ENCODE measurements at regions not wholly inside any gene's neighbourhood (a gene's known extent, or its start where the extent isn't known, plus 50 kb on each side); places are given as distances from the start of the nearest gene placed in this dataset.

DNA sequence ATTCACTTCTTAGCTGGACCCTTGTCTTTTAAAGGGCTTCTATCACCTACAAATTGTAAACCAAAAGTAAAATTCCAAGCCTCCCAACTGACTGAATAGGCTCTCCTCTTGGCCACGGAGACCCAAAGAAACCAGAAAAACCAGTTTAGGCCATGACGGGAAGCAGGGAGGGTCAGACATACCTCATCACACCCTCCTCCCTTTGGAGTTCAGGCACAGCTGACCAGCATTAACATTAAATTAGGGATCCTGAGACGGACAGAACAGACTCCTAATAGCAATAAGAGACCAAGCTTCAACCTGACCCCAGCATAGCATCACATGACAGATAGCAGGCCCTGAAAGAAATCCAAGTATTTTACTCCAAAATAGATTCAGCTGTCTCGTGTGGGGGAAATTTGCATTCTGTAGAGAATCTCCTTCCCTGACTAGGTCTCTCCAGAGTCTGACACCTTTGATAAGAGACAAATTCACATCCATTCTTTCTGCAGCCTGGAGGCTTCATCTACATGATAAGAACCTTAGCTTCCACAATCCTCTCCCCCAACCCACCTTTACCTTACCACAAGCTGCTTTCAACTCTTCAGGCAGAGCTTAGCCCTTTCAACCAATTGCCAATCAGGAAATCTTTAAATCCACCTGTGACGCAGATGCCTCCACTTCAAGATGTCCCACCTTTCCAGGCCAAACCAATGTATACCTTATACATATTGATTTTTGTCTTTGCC is 177.1 kb upstream of the RAB4A start:
- ChIA-PET CTCF (no interaction called here), POLR2A (no interaction called here)
- TF ChIP-seq, protein P1, sequence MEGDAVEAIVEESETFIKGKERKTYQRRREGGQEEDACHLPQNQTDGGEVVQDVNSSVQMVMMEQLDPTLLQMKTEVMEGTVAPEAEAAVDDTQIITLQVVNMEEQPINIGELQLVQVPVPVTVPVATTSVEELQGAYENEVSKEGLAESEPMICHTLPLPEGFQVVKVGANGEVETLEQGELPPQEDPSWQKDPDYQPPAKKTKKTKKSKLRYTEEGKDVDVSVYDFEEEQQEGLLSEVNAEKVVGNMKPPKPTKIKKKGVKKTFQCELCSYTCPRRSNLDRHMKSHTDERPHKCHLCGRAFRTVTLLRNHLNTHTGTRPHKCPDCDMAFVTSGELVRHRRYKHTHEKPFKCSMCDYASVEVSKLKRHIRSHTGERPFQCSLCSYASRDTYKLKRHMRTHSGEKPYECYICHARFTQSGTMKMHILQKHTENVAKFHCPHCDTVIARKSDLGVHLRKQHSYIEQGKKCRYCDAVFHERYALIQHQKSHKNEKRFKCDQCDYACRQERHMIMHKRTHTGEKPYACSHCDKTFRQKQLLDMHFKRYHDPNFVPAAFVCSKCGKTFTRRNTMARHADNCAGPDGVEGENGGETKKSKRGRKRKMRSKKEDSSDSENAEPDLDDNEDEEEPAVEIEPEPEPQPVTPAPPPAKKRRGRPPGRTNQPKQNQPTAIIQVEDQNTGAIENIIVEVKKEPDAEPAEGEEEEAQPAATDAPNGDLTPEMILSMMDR (IDR thresholded peaks at IDR 0.05; ENCODE audit: control extremely low read depth, extremely low read depth, low read depth, missing control alignments) = no peak
- DNase-seq (ENCODE audit: extremely low spot score) = no peak

DNA sequence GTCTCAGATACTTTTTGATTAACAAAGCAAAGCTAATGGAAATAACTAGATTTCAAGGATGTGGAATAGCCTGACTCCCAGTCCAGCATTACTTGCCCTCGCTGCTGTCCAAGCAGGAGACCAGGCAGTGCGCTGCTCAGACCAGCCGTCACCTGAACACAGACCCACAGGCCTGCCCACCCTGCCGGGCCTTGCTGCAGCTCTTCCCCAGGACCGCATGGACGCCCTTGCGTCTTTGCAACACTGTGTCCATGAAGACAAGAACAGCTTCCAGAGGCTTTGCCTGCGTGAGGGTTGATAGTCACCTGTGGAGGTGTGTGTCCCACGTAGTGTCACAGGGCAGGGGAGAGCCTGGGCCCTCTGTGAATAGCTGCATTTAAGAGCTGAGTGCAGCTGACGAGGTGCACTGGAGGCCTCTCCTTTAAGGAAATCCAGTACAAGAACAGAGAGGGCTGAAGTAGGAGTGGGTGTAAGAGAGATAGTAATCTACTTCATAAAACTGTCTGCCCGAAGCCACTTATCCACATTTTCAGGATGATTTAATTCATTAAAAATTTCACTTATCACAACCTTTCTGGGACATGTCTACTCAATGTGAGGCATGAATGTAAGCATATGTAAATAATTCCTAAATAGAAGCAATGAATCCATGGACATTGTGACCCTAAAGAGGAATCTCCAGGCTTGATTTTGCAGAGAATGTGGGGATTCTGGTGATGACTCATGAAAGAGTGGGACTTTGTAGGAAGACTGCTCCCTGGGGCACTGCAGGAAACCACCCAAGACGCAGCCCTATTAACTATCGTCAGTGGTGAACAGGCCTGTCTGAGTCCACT is 176.2 kb upstream of the RAB4A start:
- ChIA-PET CTCF (no interaction called here), POLR2A (no interaction called here)
- no peak for DNase-seq (ENCODE audit: extremely low spot score)
- TF ChIP-seq, protein P1 (IDR thresholded peaks at IDR 0.05; ENCODE audit: control extremely low read depth, extremely low read depth, low read depth, missing control alignments) = no peak

DNA sequence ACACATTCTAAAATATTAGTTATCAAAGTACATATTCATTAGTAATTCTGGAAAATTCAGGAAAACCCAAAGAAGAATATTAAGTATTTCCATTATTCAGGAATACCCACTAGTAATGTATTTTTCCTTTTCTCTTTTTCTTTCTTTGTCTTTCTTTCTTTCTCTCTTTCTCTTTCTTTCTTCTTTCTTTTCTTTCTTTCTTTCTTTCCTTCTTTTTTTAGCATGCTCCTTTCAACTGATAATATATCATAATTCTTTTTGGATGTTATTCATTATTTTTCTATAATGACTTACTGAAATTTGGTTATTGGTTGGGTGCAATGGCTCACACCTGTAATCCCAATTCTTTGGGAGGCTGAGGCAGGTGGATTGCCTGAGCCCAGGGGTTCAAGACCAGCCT is 175.6 kb upstream of the RAB4A start:
- CTCF ChIA-PET = no interaction called here
- no peak for DNase-seq (ENCODE audit: extremely low spot score)
- TF ChIP-seq, protein P1 (IDR thresholded peaks at IDR 0.05; ENCODE audit: control extremely low read depth, extremely low read depth, low read depth, missing control alignments) = no peak
- POLR2A ChIA-PET = no interaction called here

DNA sequence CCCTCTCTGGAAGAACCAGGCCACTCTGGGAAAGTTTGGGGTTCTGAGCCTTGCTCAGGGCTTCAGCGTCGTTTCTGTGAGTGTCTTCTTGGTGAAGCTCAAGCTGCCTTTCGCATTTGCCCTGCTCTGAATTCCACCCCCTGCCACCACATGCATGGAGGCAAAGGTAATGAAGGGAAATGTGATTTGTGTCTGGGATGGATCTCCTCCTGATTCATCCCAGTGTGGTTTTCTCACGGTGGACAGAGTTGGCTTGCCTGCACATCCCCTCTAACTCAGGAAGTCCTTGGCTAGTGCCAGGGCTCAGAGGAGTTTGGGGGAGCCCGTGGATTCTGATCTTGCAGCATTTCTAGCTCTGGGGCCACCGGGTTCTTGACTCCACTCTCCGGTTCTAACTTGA is 173.6 kb upstream of the RAB4A start:
- POLR2A ChIA-PET = no interaction called here
- TF ChIP-seq, protein P1 (IDR thresholded peaks at IDR 0.05; ENCODE audit: control extremely low read depth, extremely low read depth, low read depth, missing control alignments) = no peak
- DNase-seq (ENCODE audit: extremely low spot score) = no peak
- CTCF ChIA-PET = no interaction called here

DNA sequence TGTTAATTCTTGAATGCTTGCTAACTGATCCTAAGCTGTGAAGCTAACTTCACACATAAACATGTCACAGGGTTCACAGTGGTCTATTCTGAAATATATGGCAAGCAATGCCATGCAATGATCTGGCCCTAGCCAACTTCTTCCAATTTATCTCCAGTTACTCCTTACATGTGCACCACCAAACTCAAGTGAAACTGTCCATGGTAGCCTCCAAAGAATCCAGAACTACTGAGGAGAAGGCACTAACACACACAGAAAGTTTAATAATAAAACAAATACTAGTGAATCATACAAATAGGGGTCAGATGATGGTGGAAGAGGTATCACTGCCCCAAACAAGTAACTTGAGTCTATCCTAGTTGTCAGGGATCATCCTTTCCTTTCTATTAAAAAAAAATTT is 172.6 kb upstream of the RAB4A start:
- TF ChIP-seq, protein P1 (IDR thresholded peaks at IDR 0.05; ENCODE audit: control extremely low read depth, extremely low read depth, low read depth, missing control alignments) = no peak
- ChIA-PET CTCF (no interaction called here), POLR2A (no interaction called here)
- DNase-seq (ENCODE audit: extremely low spot score) = no peak

DNA sequence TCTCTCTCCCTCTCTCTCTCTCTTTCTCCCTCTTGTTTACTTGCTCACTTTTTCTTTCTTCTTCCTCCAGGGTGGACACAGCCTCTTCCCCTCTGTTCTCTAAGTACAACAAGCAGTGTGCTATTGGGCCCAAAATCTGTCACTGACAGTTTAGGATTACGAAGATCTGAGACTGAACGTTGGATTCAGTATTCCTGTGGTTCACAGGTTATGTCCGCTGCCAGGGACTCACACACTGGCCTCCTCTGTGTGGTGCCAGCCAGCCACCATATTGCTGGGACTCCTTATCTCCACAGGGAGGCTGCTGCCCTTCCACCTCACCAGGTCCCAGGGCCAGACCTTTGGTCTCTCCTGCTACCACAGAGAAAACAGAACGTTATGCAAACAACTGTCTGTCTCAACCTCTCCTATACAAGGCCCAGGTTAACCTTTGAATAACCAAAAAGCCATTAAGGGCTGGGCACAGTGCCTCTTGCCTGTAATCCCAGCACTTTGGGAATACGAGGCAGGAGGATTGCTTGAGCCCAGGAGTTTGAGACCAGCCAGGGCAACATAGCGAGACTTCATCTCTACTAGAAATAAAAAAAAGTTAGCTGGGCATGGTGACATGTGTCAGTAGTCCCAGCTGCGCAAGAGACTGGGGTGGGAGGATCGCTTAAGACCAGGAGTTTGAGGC is 171.9 kb upstream of the RAB4A start:
- ChIA-PET CTCF (no interaction called here), POLR2A (no interaction called here)
- DNase-seq (ENCODE audit: extremely low spot score) = no peak
- TF ChIP-seq, protein P1 (IDR thresholded peaks at IDR 0.05; ENCODE audit: control extremely low read depth, extremely low read depth, low read depth, missing control alignments) = no peak
